HCT116 (cell line): ENCODE measurements at regions not wholly inside any gene's neighbourhood (a gene's known extent, or its start where the extent isn't known, plus 50 kb on each side); places are given as distances from the start of the nearest gene placed in this dataset.

Experiments
- ATAC-seq: fragments of 200-7000 bp; cut with Tn5 transposase; 2 replicates; pipeline ENCODE4 v1.9.1; 2020; ENCODE audit warnings: mild to moderate bottlenecking, moderate library complexity
- BruUV-seq: library from RNA; stranded (reverse); fragments of 400-500 nt; replicated peaks from 2 replicates; lab custom pipeline; 2021; lab: Mats Ljungman, UMichigan
- CTCF ChIA-PET: fragments of 300-600 bp; sonication (Branson Sonifier 250); formaldehyde crosslinking; loops from one replicate; lab custom pipeline; 2021; ENCODE audit warnings: antibody characterized with exemption; lab: Charles Lee
- POLR2A ChIA-PET: fragments of 300-600, 350-600 bp; sonication (Branson Sonifier 250); formaldehyde crosslinking; loops from one replicate; lab custom pipeline; 2021; ENCODE audit warnings: antibody characterized with exemption; lab: Charles Lee
- RAD21 ChIA-PET, 2 experiments: fragments of 300-600 bp; sonication (Branson Sonifier 250); formaldehyde crosslinking; loops; one replicate each; lab custom pipeline; 2023; ENCODE audit warnings: low total read pairs in 2 of 2; ENCODE audit not compliant: uncharacterized antibody in 2 of 2, unreplicated experiment in 2 of 2, low non-redundant PET in 1 of 2; lab: Charles Lee
- DNase-seq: peaks from one replicate; pipeline ENCODE4 v3.0.0-alpha.2; 2010; ENCODE audit warnings: low read depth, low spot score
- H2AFZ ChIP-seq: fragments of 200-600 bp; shearing (Covaris generic), sonication (generic); 2 replicates; pipeline ENCODE4 v1.6.1; 2017; ENCODE audit warnings: low read depth, mixed run types, mixed read lengths, antibody characterized with exemption, low read length; ENCODE audit not compliant: poor library complexity, severe bottlenecking
- H3K27ac ChIP-seq: 2 replicates; pipeline ENCODE4 v1.5.1; 2012; ENCODE audit warnings: low read depth, low read length
- H3K27me3 ChIP-seq: fragments of 200-600 bp; sonication (generic); 2 replicates; pipeline ENCODE4 v1.6.1; 2016; ENCODE audit warnings: mixed run types, low read length, mixed read lengths; ENCODE audit not compliant: insufficient read depth
- H3K36me3 ChIP-seq, 2 experiments: fragments of 200-500 bp in 1 of 2; fragments of 200-600 bp in 1 of 2; sonication (Bioruptor generic) in 1 of 2; sonication (generic) in 1 of 2; 2 replicates each; pipeline versions ENCODE4 v1.5.1 to v1.6.1; 2014 to 2016; ENCODE audit warnings: low read length in 2 of 2, inconsistent platforms in 1 of 2, mixed read lengths in 1 of 2, mixed run types in 1 of 2; ENCODE audit not compliant: insufficient read depth in 2 of 2, control insufficient read depth in 1 of 2
- H3K4me1 ChIP-seq, 2 experiments: fragments of 200-600 bp in 1 of 2; sonication (generic) in 1 of 2; 2 replicates each; pipeline versions ENCODE4 v1.5.1 to v1.6.1; 2012 to 2017; ENCODE audit warnings: low read length in 2 of 2, inconsistent platforms in 1 of 2, mild to moderate bottlenecking in 1 of 2, mixed read lengths in 1 of 2, mixed run types in 1 of 2, moderate library complexity in 1 of 2; ENCODE audit not compliant: insufficient read depth in 2 of 2, control insufficient read depth in 1 of 2
- H3K4me2 ChIP-seq: fragments of 200-600 bp; sonication (generic); 2 replicates; pipeline ENCODE4 v1.6.1; 2017; ENCODE audit warnings: mixed run types, low read length, mixed read lengths
- H3K4me3 ChIP-seq, 2 experiments: fragments of 200-600 bp in 1 of 2; sonication (generic) in 1 of 2; replicated peaks in 1 of 2; 2 replicates each; pipeline ENCODE4 v1.5.1; 2011 to 2016; ENCODE audit warnings: low read length in 2 of 2, control low read depth in 1 of 2, low read depth in 1 of 2, mild to moderate bottlenecking in 1 of 2, mixed read lengths in 1 of 2, mixed run types in 1 of 2
- H3K79me2 ChIP-seq: fragments of 200-600 bp; sonication (generic); 2 replicates; pipeline ENCODE4 v1.6.1; 2017; ENCODE audit warnings: mild to moderate bottlenecking, mixed run types, low read length, moderate library complexity, mixed read lengths; ENCODE audit not compliant: insufficient read depth
- H3K9ac ChIP-seq: fragments of 200-600 bp; sonication (generic); 2 replicates; pipeline ENCODE4 v1.6.1; 2016; ENCODE audit warnings: low read length, mixed read lengths
- H3K9me2 ChIP-seq: fragments of 200-600 bp; sonication (generic), shearing (Covaris generic); 2 replicates; pipeline ENCODE4 v1.6.1; 2017; ENCODE audit warnings: mixed run types, mild to moderate bottlenecking, moderate library complexity; ENCODE audit not compliant: insufficient read depth
- H3K9me3 ChIP-seq, 2 experiments: fragments of 200-500 bp in 1 of 2; fragments of 200-600 bp in 1 of 2; sonication (Bioruptor generic) in 1 of 2; sonication (generic) in 1 of 2; 2 replicates each; pipeline ENCODE4 v1.6.1; 2014 to 2017; ENCODE audit warnings: low read length in 2 of 2, mixed read lengths in 2 of 2, inconsistent platforms in 1 of 2, low read depth in 1 of 2, mild to moderate bottlenecking in 1 of 2, mixed run types in 1 of 2, moderate library complexity in 1 of 2; ENCODE audit not compliant: control insufficient read depth in 1 of 2, insufficient read depth in 1 of 2
- H4K20me1 ChIP-seq: fragments of 200-600 bp; sonication (generic), shearing (Covaris generic); 2 replicates; pipeline ENCODE4 v1.6.1; 2017; ENCODE audit warnings: mixed run types, mild to moderate bottlenecking, moderate library complexity; ENCODE audit not compliant: insufficient read depth
- CEBPB ChIP-seq: IDR thresholded peaks from 2 replicates; pipeline ENCODE4 v1.6.1; 2012; ENCODE audit warnings: low read depth
- ELF1 ChIP-seq: IDR thresholded peaks from 2 replicates; pipeline ENCODE4 v1.6.1; 2012; ENCODE audit warnings: low read depth, borderline replicate concordance
- FOSL1 ChIP-seq: IDR thresholded peaks from 2 replicates; pipeline ENCODE4 v1.6.1; 2012; ENCODE audit warnings: low read depth
- MAX ChIP-seq: IDR thresholded peaks from 2 replicates; pipeline ENCODE4 v1.6.1; 2012
- SP1 ChIP-seq: IDR thresholded peaks from 2 replicates; pipeline ENCODE4 v1.6.1; 2012; ENCODE audit warnings: low read depth
- TCF7L2 ChIP-seq: IDR thresholded peaks from 2 replicates; pipeline ENCODE4 v1.7.0; 2011; ENCODE audit warnings: borderline replicate concordance, inconsistent platforms; ENCODE audit not compliant: insufficient read depth, insufficient read length; ENCODE audit errors: extremely low read depth
- YY1 ChIP-seq: IDR thresholded peaks from 2 replicates; pipeline ENCODE4 v1.6.1; 2011; ENCODE audit warnings: low read length, low read depth, moderate library complexity, mild to moderate bottlenecking; ENCODE audit not compliant: insufficient replicate concordance; ENCODE audit errors: extremely low read depth
- ZBTB33 ChIP-seq: IDR thresholded peaks from 2 replicates; pipeline ENCODE4 v1.6.1; 2011; ENCODE audit warnings: mild to moderate bottlenecking, low read length, moderate library complexity; ENCODE audit not compliant: insufficient replicate concordance; ENCODE audit errors: extremely low read depth
- intact Hi-C: fragments of 100-400 bp; cut with micrococcal nuclease; formaldehyde crosslinking; loops from 2 replicates; pipeline ENCODE4 v1.10.0; 2022

- no peaks in the 10 kb centered on the region for H3K9me3 ChIP-seq
- no peaks in the 10 kb centered on the region for H3K36me3 ChIP-seq
- no peak for ATAC-seq
- no peaks in the 10 kb centered on the region for H3K4me1 ChIP-seq
- H3K4me2 ChIP-seq, result no peak overlapping the region
- no peaks in the 10 kb centered on the region for H3K9me2 ChIP-seq
- no peak overlapping the region for H2AFZ ChIP-seq
- CTCF ChIA-PET, result no interaction called here
- POLR2A ChIA-PET, result no interaction called here
- intact Hi-C loops, result no loop called here
- no peak overlapping the region for H3K9ac ChIP-seq
- no TSS peak for BruUV-seq
- no peak overlapping the region for H3K4me3 ChIP-seq
- H4K20me1 ChIP-seq, result no peaks in the 10 kb centered on the region
- RAD21 ChIA-PET, result no interaction called here
- H3K27ac ChIP-seq, result no peak overlapping the region
- TF ChIP-seq ELF1 (no peak), YY1 (no peak), TCF7L2 (no peak), FOSL1 (no peak), CEBPB (no peak), ZBTB33 (no peak), SP1 (no peak), MAX (no peak)
- no peaks in the 10 kb centered on the region for H3K79me2 ChIP-seq
- no peaks in the 10 kb centered on the region for H3K27me3 ChIP-seq
- no peak for DNase-seq
Observed at GRCh38 chr5:53418826-53419658, 61.4 kb upstream of the FST start.
